NCI-H1417 treated with DMSO at 0.1 percent for 48 hours (cell line): ENCODE measurements at regions not wholly inside any gene's neighbourhood (a gene's known extent, or its start where the extent isn't known, plus 50 kb on each side); places are given as distances from the start of the nearest gene placed in this dataset.

ENCODE experiments used
- DNase-seq: peaks from one replicate; lab custom pipeline; 2025; lab: John Stamatoyannopoulos, UW

DNA sequence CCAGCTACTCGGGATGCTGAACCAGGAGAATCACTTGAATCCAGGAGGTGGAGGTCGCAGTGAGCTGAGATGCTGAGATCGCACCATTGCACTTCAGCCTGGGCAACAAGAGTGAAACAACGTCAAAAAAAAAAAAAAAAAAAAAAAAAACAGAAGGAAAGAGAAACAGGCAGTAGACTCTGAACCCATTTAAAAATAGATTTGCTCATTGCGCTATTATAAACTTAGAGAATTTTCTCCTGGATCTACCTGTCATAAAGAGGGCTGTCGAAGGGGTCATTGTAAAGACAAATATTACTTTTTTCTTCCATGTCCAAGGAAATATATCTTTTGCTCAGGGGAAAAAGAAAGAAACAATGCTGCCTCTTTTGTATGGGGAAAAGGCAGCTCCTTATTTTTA lies 425.0 kb upstream of the ID2 start:
- no peak for DNase-seq

DNA sequence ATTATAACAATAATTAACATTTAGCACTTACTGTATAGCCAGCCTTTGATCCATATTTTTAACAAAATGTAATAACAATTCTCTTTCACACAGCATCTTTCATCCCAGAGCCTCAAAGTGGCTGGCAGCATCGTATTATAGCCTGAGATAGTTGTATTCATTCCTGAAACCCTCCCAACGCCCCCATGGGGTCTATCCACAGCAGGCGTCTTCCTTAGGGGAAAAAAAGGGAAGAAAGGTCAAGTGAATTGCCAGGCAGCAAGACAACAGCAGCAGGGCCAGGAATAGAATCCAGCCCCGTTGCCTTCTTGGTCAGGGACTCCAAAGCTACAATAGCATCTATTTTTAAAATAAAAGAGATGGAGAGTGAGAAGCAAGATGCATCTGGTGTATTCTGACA lies 424.4 kb upstream of the ID2 start:
- DNase-seq = no peak

DNA sequence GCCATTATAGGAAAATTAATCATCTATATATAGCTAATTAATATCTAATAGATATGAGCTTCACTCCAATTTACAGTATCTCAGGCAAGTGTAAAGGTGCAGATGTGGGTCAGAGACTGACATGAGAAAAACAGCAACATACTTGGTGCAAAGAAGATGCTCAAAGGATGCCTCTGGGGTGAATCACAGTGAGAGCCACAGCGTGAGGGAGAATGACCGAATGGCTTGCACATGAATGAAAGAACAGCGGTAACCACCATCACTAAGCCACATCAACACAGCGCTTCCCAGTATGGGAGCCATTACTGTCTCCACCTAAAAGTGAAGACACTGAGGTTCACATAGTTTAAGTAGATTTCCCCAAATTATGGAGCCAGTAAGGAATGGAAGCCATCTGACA lies 423.4 kb upstream of the ID2 start:
- no peak for DNase-seq

DNA sequence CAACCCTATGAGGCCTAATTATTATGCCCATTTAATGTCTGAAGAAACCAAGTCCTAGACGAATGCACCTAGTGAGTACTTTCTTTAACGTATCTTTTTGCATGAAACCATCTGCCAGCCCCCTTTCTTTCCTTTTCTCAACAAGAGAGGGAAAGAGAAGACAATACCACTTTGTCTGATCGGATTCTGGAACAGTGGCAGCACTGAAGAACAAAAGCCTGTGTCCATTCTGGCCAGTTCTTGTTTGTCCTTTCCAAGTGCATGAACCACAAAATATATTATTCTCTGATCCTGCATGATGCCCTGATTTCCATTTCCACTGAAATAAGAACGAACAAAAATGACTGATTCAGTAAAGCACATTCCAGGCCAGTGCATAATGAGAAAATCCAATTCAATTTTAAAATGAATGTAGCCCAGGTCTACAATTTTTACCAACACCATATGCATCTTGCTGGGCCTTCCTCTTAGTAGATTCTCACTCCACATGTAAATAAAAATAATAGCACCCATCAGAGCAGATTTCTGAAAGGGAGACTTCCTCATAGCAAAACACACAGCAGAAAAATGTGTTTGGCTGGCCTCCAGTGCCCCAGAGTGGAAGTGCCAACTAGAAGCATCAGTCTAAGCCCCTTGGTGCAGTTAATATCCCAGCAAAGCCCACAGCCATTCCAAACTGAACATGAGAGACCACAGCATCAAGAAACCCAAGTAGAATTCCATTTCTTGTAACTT lies 422.6 kb upstream of the ID2 start:
- no peak for DNase-seq

DNA sequence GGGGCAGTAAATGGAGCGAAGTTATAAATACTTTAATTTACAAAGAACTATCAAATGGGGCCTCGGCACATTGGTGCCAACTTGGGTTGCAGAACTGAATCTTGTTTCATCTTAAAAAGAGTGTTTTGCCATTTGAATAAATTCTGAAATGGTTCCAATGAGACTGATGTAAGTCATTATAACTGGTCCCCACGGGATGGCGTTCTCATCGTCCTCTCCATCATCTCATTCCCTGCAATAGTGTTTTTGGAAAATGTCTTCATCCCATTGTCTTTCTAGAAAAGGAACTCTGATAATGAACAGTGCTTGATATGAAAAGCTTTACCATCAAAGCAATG lies 422.0 kb upstream of the ID2 start:
- no peak for DNase-seq

DNA sequence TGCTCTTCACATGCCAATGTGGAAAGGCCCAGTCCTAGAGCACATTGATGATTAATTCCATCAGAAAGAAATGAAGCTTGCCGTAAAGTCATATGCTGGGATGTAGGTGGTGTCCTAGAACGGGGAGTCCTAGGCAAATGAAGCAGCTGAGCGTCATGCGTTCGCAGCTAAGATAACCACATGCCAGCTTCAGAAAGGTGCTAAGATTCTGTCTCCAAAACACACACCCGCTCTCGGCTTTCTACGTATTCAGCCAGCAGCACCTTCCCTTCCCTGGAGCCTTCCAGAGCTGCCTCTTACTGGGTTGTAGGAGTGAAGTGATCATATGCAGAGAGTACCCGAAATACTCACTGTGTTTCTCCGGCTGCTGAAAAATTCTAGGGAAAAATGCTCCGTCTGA lies 421.6 kb upstream of the ID2 start:
- DNase-seq = no peak

DNA sequence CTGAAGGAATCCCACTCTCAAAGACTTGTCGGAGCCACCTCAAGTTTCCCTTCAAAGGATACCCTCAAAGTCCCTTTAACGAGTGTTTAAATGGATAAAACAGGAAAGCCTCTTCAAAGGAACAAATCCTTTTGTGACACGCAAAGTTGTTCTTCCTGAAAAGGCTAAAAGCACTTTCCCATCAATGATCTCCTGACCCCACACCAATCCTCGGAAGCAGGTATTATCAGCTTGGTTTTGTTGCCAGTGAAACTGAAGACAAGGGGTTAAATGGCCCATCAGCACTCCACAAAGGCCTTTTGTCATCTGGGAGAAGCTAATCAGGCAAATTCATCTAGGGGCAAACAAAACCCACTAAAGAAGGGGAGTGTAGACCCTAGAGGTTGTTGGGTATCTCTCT lies 418.0 kb upstream of the ID2 start:
- no peak for DNase-seq

DNA sequence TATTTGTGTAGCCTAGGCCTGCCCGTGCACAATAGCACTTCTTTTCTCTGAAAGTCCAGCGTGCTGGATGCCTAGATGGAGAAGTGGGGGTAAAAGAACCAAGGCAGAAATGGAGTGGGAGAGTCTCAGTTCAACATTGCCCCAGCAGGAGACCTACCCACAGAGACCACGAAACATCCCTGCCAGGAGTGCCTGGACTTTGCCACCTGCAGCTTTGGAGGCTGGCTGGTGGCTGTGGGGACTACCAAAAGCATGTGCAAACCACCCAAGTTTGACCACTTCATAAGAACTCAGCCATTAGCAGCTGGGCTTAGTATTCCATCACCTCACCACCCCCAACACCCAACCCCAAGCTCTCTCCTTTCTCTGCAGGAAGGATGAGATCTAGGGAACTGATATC lies 416.9 kb upstream of the ID2 start:
- DNase-seq = no peak

DNA sequence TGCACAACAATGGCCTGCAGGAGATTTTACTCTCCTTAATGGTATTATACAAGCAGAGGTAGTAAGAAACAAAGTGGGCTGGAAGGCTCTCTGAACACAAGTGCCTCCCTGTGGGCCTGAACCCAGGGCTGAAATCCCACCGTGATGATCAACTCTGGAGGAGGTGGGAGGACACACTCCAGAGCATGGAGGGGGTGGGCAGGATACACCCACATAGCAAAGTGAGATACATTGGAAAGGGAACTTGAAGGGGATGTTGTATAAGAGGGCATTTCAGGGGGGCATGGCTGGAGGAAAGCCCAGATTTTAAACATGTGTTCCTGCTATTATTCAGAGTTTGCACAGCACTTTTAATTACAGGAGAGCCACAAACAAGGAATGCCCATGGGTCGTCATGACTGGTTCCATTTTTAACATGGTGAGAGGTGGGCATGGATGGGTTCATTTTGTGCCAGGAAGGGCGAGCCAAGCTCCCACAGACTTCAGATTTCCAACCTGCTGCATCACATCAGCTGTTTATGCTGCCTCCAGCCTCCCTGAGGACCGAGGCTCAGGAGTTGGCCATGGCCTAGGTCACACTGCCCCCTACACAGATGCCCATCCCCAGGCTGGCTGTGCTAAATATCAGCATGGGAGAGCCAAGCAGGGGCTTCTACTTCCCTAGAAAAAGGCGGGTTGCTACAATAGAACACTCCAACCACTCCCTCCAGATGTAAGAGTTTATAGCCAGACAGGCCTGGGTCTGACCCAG lies 416.2 kb upstream of the ID2 start:
- no peak for DNase-seq

DNA sequence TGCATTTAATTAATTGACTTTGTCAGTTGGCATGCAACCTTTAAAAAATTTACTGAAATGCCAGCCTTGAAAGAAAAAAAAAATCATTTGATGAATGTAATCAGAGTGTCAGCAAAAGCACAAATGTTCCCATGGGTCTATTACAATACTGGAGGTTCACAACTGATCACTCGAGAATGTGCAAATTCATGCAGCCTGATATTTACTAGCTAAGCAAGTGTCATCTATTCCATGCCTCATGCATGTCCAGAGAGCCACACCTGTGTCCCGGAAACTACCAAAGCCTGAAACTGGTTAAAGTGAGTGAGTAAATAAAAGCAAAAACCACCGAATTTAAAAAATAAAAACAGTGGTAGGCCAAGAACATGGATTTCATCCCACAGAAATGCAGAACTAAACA lies 415.3 kb upstream of the ID2 start:
- DNase-seq = no peak

DNA sequence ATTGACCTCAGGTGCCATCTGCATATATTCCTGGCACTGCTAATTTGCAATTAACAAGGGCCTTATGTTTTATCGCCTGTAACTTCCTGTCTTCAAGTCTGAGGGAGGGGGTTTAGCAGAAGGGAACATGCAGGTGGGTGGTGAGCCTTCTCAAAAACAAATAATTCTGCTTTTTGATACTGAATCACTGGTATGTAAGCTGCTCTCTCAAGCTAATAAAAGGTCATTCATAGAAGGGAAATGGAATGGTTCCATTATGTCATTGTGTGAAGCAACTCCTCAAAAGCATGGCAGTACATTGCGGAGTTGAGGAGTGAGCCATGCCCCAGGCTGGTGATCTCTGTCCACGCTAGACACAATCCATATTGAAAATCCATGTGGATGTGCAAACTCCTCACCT lies 414.8 kb upstream of the ID2 start:
- DNase-seq = no peak

DNA sequence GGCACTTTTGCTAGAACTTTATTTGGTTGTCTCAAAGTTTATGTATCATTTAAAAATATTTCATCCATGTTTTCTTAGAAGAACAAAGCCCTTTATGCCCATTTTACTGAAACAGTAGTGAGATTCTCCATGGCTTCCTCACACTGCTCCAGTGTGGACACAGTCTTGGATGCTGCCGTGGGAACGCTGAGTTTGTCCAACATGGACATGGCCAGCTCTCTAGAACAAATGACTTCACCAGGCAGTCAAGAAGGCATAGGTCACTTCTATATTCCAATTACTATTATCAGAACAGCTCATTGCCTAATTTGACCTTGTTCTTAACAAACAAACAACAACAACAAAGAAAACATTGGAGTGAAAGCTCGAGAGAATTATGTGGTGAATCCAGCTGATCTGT lies 414.1 kb upstream of the ID2 start:
- DNase-seq = no peak

DNA sequence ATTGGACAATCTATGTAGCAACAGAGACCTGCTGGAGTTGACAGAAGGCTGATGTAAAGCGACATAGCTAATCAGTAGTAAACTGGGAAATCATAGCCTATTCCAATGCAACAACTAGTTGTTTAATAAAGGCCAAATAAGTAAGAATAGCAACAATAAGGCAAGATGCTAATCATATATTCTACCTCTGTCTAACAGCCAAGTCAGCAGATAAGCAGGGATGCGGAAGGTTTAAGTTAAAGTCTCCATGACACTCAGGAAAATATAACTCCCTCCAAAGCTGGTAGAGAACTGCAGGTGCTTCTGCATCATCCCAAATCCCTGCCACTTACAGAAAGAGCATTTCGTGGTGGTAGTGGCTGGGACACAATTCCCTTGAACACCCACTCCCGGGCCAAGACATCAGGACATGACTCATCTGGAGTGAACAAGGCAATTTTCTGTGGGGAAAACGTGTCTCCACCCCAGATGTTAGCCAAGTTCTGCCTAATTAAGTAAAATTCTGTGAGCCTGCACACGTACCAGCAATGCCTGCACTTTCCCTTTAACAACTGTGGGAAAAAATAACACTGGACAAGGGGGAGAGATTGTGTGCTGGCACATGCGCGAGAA lies 413.6 kb upstream of the ID2 start:
- no peak for DNase-seq

DNA sequence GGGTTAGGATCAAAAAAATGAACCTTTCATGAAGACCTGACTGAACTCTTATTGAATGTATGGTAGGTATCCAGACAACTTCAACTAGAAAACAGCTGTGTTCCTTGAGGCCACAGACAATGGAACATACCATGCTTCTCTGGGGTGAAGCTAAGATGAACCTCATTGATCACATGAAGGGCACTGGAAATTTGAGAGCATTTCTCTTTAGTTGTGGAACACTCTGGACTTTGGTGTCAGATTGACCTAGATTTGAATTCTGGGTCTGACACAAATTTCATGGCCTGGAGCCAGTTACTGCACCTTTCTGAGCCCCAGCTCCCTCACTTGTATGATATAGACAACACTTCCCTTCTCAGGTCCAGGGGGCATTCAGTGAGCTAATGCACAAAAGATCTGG lies 411.2 kb upstream of the ID2 start:
- no peak for DNase-seq

DNA sequence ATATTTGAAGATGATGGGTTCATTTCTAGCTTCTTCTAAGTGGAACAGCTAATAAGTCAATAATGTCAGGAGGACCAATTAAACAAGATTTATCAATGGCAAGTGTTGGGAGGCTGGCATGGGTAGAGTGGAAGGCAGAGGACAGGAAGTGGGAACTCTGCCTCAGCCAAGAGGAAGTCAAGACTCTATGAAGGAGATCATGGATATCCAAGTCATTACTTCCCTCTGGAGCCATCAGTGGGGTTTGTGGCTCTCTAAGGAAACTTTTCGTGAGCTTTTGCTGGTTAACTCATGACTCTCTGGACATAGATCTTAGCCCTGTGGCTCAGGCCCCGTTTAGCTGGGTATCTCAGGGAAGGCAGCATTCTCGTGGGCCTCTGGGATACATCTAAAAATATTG lies 410.4 kb upstream of the ID2 start:
- no peak for DNase-seq

DNA sequence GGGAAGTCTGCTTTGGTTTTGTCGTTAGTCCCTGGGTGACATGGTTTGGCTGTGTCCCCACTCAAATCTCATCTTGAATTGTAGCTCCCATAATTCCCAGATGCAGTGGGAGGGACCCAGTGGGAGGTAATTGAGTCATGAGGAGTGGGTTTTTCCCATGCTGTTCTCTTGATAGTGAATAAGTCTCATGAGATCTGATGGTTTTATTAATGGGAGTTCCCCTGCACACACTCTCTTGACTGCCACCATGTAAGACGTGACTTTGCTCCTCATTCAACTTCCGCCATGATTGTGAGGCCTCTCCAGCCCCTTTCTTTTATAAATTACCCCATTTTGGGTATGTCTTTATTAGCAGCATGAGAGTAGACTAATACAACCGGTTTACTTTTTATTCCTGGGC lies 405.8 kb upstream of the ID2 start:
- no peak for DNase-seq

DNA sequence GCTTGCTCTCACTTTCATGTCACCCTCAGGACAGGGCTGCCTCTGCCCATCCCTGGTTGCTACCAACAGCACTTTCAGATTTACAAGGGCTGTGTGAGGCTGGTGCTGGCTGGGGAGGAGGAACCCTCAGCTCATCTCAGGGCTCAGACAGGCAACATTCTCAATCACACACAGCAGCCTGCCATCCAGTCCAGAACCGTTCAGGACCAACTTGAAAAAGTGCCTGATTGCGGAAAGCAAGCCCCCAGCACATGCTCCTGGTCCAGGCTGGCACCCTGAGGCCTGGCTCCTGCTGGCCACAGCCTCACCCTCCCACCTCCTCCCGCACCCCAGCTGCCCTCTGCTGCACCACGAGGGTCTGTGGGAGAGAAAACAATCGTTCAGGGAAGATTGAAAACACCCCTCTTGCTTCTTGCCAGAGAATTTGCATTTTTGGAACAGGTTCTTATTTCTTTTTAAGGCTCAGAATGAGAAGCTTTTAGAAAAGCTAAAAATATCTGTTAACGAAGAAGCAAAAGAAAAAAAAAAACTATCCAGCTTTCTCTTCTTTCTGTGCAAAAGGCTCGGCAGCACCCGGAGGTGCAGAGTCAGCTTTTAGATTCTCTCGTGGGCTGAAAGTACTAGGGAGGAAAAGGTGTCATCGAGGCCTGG lies 403.8 kb upstream of the ID2 start:
- no peak for DNase-seq

DNA sequence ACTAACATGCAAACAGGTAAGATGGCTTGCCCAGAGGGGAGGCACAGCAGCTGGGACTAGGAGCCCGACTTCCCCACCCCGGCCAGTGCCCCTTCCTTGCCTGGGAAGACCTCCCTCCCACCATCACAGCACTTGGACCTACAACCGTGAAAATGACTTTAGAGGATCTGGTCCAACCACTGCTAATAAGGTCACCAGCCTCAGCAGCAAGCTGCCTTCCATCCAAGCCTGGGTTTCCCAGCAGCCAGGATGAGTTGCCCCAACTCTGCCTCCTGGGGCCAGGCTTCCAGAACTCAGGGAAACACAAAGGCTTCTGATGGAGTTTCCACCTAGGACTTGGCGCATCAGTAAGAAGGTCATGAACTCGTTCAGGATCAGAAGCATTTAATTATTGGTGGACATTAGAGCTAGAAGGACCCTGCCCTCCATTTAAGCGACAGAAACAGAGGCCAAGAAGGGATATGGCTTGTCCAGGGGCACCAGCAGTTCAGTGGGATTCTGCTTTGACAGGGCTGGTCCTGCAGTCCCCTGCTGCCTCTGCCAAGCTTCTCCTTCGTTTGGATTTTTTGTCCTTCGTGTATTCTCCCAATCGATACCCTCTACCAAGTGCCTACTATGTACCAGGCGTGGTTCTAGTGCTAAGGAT lies 403.0 kb upstream of the ID2 start:
- DNase-seq = no peak

DNA sequence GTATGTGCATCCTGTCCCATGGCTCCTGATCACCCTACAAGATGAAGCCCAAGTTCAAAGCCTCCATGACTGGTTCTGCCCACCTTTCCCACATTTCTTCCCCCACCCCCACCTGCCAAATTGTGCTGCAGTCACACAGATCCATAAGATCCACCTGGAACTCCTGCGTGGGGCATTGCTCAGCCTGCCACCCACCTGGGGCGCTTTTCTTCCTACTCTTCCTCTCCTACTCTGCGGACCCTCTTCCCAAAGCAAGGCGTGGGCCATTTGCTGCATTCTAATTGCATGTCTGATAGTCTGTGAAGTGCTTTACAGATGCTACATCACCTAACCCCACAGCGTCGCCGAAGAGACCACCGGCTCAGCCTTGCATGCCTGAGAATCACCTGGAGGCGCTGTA lies 402.4 kb upstream of the ID2 start:
- no peak for DNase-seq

DNA sequence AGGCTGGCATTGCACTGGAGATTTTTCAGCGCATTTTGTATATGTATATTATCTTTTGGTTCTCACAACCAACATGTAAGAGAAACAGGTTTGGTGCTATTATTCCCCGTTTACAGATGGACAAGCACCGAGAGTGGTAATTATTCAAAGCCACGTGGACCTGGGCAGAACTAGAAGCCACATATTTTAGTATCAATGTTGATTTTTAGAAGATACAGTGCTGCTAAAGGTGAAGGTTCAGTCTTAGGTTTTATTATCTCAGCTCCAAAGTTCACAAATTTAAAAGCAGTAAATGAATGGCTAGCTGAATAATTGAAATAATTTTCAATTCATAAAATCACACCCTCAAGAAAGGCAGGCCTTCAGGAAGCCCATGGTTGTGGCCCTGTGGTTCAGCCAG lies 400.6 kb upstream of the ID2 start:
- no peak for DNase-seq

DNA sequence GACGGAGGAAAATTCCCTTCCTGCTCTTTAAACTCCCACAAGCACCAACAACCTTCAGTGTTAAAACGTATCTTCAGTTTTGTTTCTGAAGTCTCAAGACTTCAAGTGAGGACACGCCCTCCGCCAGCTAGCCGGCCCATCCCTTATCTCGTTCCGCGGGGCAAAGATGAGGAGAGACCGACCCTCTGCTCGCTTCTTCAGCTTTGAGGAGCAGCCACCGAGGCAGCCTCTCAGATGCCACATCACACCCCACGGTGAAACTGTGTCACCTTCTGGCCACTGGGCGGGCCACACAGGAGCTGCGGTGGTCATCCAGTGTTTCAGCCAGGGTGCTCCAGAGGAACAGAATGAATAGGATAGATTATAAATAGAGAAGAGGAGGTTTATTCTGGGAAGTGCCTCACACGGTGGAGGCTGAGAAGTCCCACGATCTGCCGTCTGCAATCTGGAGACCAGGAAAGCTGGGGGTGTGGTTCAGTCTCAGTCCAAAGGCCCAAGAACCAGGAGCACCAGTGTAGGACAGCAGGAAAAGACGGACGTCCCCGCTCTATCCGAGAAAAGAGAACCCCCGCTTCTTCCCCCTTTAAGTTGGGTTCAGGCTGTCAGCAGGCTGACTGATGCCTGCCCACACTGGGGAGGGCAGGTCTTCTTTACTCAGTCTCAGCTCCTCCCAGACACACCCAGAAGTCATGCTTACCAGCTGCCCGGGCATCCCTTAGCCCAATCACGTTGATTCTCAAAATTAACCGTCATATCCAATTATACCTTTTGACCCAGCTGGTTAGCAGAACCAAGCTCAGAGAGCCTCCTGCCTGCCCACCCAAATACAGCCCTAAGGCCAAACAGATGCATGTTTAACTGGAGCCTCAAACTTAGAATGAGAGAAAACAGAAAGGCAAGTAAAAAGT lies 399.7 kb upstream of the ID2 start:
- DNase-seq = no peak

DNA sequence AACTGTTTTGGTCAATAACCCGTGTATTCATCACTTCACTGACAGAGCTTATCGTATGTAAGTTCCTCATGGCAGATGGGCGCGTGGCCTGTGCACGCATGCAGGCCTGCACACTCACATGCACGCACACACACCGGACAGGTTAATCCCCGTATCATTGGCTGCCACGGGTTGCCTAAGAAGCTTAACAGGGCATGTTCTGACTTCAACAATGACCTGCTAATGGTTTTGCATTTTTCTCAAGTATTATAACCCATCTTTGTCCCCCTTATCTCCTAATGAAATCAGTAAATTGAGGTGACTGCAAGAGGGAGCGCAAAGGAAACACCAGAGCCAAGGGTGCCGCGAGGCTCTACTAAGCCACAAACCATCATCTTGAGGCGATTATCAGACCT lies 399.0 kb upstream of the ID2 start:
- no peak for DNase-seq
